OCI-LY7 (cell line): ENCODE measurements at regions not wholly inside any gene's neighbourhood (a gene's known extent, or its start where the extent isn't known, plus 50 kb on each side); places are given as distances from the start of the nearest gene placed in this dataset.

Experiments used
- EZH2phosphoT487 ChIP-seq: fragments of 200-600 bp; sonication (generic); IDR thresholded peaks from 2 replicates; pipeline ENCODE4 v1.6.1; 2018; ENCODE audit warnings: low read depth, borderline replicate concordance, mild to moderate bottlenecking, mixed run types, antibody characterized with exemption, low read length, moderate library complexity, mixed read lengths
- TF ChIP-seq, protein P1 (sequence below): fragments of 200-600 bp; sonication (generic); conservative IDR thresholded peaks from 2 replicates; pipeline ENCODE4 v1.5.1; 2014; ENCODE audit warnings: mild to moderate bottlenecking, antibody characterized with exemption, low read length, moderate library complexity, mixed read lengths

DNA sequence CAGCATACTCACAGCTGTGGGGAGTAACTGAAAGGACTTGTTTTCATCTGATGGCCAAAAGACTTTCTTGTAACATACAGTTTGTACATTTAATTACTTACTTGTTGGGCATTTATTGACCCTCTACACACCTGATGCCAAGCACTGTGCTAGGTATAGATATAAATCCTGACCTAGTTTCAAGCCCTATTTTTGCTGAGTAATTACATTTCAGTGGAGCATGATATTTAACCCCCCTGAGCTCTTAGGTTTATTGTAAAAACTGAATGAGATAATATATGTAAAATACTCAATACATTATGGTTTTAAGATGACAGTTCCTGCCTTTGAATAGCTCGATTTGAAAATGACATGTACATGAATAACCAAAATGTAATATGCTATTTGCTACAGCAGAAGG lies 68.1 kb upstream of the SLC12A2 start:
- TF ChIP-seq, protein P1, sequence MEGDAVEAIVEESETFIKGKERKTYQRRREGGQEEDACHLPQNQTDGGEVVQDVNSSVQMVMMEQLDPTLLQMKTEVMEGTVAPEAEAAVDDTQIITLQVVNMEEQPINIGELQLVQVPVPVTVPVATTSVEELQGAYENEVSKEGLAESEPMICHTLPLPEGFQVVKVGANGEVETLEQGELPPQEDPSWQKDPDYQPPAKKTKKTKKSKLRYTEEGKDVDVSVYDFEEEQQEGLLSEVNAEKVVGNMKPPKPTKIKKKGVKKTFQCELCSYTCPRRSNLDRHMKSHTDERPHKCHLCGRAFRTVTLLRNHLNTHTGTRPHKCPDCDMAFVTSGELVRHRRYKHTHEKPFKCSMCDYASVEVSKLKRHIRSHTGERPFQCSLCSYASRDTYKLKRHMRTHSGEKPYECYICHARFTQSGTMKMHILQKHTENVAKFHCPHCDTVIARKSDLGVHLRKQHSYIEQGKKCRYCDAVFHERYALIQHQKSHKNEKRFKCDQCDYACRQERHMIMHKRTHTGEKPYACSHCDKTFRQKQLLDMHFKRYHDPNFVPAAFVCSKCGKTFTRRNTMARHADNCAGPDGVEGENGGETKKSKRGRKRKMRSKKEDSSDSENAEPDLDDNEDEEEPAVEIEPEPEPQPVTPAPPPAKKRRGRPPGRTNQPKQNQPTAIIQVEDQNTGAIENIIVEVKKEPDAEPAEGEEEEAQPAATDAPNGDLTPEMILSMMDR: no peak
- no peak for TF ChIP-seq EZH2phosphoT487
